ENCODE measurements at regions not wholly inside any gene's neighbourhood (a gene's known extent, or its start where the extent isn't known, plus 50 kb on each side); places are given as distances from the start of the nearest gene placed in this dataset.
"Not testable (repeated sequence)": the region's sequence is repeated elsewhere in the genome, so short reads cannot be mapped to it uniquely, and the experiment has no call there.

DNA sequence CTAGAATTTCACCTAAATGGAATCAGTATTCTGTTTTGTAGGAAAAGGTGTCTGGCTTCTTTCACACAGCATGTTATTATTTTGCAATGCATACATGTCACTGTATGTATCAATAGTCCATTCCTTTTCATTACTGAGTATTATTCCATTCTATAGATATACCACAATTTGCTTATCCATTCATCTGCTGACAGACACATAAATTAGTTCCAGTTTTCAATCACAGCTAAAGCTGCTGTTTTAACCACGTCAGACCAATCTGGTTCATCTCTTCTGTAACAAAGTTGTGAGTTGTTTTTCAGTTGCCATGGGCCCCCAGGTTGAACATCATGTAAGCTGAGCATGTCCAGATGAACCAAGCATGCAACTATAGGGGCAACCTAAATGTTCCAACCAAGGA is 282.1 kb upstream of the MKLN1 start:
- H3K4me1 ChIP-seq (ENCODE audit: control insufficient read depth, insufficient read depth, low read length): peaks cover 22% of the 10 kb centered on the region
- no peak overlapping the region for H3K27ac ChIP-seq (ENCODE audit: low read depth, low read length)
- no peak overlapping the region for H3K4me3 ChIP-seq (ENCODE audit: low read depth, low read length)
- H3K9ac ChIP-seq (ENCODE audit: low read depth, low read length): no peak overlapping the region
- no peaks in the 10 kb centered on the region for H3K27me3 ChIP-seq (ENCODE audit: control insufficient read depth, insufficient read depth, low read length)
- H3K9me3 ChIP-seq (ENCODE audit: control insufficient read depth, insufficient read depth, low read length): no peaks in the 10 kb centered on the region
- H3K36me3 ChIP-seq (ENCODE audit: control insufficient read depth, insufficient read depth, low read length): no peaks in the 10 kb centered on the region; the same call in 1 of the 2 replicates

DNA sequence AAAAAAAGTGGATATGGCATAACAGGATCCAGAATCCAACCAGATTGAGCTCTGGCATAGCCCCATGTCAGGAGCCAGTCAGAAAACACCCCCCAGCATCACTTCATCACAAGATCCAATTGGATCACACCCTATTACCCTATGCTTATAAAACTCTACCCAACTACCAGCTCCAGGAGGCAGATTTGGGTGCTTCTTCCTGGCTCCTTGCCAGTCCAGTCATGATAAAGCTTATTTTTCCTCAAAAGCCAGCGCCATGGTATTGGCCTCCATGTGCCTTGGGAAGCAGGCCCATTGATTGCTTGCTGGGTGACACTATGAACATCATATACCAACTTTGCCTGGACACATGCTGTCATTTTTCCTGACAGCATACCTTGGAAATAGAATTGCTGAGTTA is 281.4 kb upstream of the MKLN1 start:
- Histone ChIP-seq H3K36me3 (ENCODE audit: control insufficient read depth, insufficient read depth, low read length) (peaks cover under 1% of the 10 kb centered on the region; the same call in 1 of the 2 replicates), H3K4me1 (ENCODE audit: control insufficient read depth, insufficient read depth, low read length) (peaks cover 19% of the 10 kb centered on the region), H3K27ac (ENCODE audit: low read depth, low read length) (no peak overlapping the region)

DNA sequence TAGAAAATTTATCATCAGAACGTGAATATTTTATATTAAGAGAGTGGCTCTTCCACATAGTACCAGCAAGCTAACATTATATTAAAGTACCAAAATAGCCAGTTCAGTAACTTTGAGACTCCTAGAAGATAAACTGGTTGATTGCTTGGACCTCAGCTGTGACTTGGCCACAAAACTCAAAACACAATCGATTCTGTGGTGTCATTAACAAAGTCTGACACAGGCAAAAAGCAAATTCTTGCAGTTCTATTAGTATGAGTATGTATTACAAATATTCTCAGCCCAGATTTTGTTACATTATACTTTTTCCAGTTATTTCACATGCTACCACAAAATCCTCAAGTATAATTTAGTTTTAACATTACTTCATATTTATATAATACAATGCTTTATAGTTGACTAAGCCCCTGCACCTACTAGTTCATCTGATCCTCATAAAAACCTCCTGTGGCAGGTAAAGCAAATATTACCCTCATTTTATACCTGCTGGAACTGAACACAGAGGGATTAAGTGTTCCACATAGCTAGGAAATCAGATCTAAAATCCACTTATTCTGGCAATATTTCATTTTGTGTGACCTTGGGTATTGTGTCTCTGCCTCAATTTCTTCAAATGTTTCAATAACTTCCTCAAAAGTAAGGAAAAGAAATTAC is 279.9 kb upstream of the MKLN1 start:
- Histone ChIP-seq H3K27ac (ENCODE audit: low read depth, low read length) (no peak overlapping the region), H3K27me3 (ENCODE audit: control insufficient read depth, insufficient read depth, low read length) (no peaks in the 10 kb centered on the region), H3K9me3 (ENCODE audit: control insufficient read depth, insufficient read depth, low read length) (no peaks in the 10 kb centered on the region), H3K4me1 (ENCODE audit: control insufficient read depth, insufficient read depth, low read length) (peaks cover 8% of the 10 kb centered on the region), H3K36me3 (ENCODE audit: control insufficient read depth, insufficient read depth, low read length) (peaks cover 3% of the 10 kb centered on the region; the same call in 1 of the 2 replicates), H3K9ac (ENCODE audit: low read depth, low read length) (no peak overlapping the region), H3K4me3 (ENCODE audit: low read depth, low read length) (no peak overlapping the region)

More for the DNA sequence above, 281.4 kb upstream of the MKLN1 start:
- H3K9ac ChIP-seq (ENCODE audit: low read depth, low read length): no peak overlapping the region
- H3K27me3 ChIP-seq (ENCODE audit: control insufficient read depth, insufficient read depth, low read length): no peaks in the 10 kb centered on the region
- H3K9me3 ChIP-seq (ENCODE audit: control insufficient read depth, insufficient read depth, low read length): no peaks in the 10 kb centered on the region
- no peak overlapping the region for H3K4me3 ChIP-seq (ENCODE audit: low read depth, low read length)

DNA sequence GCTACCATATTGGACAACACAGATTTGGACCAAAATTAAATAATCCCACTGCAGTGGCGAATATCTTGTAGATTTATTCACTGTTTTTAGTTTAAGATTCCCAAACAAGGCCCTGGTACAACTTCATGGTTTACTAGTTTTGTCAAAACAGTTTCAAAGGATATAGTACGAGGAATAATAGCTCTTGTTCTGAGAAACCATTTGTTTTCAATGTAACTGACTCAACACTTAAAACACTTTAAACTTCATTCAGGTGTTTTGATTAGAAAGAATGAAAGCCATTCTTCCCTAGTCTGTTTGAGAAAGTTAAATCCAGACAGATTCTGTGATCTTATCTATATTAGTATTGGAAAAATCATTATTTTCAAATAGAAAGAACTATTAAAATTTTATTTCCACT is 276.4 kb upstream of the MKLN1 start:
- H3K4me3 ChIP-seq (ENCODE audit: low read depth, low read length): no peak overlapping the region
- H3K9me3 ChIP-seq (ENCODE audit: control insufficient read depth, insufficient read depth, low read length): no peaks in the 10 kb centered on the region
- no peaks in the 10 kb centered on the region for H3K27me3 ChIP-seq (ENCODE audit: control insufficient read depth, insufficient read depth, low read length)
- H3K27ac ChIP-seq (ENCODE audit: low read depth, low read length): no peak overlapping the region
- H3K4me1 ChIP-seq (ENCODE audit: control insufficient read depth, insufficient read depth, low read length): peaks cover 2% of the 10 kb centered on the region; the same call in 1 of the 2 replicates
- H3K36me3 ChIP-seq (ENCODE audit: control insufficient read depth, insufficient read depth, low read length): peaks cover 3% of the 10 kb centered on the region; the same call in 1 of the 2 replicates
- no peak overlapping the region for H3K9ac ChIP-seq (ENCODE audit: low read depth, low read length)

DNA sequence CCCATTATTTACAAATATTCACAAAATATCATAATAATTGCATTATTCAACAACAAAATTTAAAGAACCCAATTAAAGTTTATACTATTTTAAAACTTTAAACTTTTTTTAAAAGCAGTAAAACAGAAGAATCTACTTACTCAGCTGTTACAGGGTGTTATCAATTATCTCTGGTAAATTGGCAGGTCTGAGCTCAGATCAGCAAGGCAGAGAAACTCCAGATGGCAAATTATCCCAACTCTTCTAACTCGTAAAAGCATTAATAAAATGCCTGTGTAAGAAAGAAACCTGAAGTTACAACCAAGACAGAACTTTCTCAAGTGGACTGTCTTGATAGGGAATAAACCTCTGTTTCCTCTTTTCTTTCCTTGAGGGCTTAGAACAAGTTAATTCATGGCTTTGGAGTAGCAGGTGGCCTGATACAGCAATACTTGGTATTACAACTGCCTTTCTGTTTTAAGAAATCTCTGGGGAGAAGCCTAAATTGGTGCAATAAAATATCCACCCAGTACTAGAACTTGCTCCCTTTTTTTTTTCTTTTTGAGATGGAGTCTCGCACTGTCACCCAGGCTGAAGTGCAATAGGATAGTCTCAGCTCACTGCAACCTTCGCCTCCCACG is 275.3 kb upstream of the MKLN1 start:
- peaks cover 3% of the 10 kb centered on the region; the same call in 1 of the 2 replicates for H3K36me3 ChIP-seq (ENCODE audit: control insufficient read depth, insufficient read depth, low read length)
- no peak overlapping the region for H3K4me3 ChIP-seq (ENCODE audit: low read depth, low read length)
- no peaks in the 10 kb centered on the region for H3K27me3 ChIP-seq (ENCODE audit: control insufficient read depth, insufficient read depth, low read length)
- peaks cover 2% of the 10 kb centered on the region; the same call in 1 of the 2 replicates for H3K4me1 ChIP-seq (ENCODE audit: control insufficient read depth, insufficient read depth, low read length)
- H3K27ac ChIP-seq (ENCODE audit: low read depth, low read length): no peak overlapping the region
- no peak overlapping the region for H3K9ac ChIP-seq (ENCODE audit: low read depth, low read length)
- no peaks in the 10 kb centered on the region for H3K9me3 ChIP-seq (ENCODE audit: control insufficient read depth, insufficient read depth, low read length)

DNA sequence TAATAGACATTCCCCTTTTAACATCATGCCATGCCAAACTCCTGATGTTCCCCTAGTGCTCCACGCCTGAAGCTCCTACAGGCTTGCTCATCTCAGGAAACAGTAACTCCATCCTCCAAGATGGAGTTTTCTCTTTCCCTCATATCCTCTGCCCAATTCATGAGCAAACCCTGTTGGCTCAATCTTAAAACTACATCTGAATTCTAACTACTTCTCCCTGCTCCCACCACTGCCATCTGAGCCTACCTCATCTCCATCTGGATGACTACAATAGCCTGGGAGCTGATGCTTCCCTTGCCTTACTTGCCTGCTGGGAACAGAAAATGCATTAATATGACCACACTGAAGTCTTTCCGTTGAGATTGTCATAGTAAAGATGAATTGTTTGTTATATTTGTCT is 271.7 kb upstream of the MKLN1 start:
- H3K27ac ChIP-seq (ENCODE audit: low read depth, low read length): no peak overlapping the region

DNA sequence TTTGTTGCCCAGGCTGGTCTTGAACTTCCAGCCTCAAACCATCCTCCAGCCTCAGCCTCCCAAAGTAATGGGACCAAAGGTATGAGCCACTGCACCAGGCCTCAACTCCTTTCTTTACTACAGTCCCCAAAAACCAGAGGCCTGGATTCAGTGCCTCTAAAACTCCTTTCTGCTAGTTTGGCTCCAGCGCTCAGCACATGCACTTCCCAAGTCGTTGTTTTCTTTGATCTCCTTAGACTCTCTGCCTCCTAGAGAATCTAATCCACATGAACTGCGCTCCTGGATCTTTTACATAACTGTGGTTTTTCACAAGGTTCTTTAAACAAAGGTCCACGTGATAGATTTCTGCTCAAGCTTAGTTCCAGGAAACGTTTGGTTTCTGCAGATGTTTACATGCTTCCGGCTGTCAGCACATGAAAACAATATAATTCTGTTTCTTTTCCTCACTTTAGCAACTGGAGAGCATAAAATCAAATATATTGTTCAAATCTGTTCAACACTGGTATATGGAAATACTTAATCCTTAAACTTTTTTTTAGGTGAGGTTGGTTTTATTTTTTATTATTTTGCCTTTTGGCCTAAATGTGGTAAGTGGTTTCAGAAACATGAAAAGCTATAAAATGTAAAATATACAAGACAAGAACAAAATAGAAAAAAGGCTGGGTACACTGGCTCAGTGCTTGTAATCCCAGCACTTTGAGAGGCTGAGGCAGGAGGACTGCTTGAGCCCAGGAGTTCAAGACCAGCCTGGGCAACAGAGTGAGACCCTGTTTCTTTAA is 270.5 kb upstream of the MKLN1 start:
- Histone ChIP-seq H3K9ac (ENCODE audit: low read depth, low read length) (no peak overlapping the region), H3K4me3 (ENCODE audit: low read depth, low read length) (no peak overlapping the region), H3K27ac (ENCODE audit: low read depth, low read length) (no peak overlapping the region)

More for the DNA sequence above, 271.7 kb upstream of the MKLN1 start:
- Histone ChIP-seq H3K9ac (ENCODE audit: low read depth, low read length) (no peak overlapping the region), H3K4me3 (ENCODE audit: low read depth, low read length) (no peak overlapping the region), H3K4me1 (ENCODE audit: control insufficient read depth, insufficient read depth, low read length) (no peaks in the 10 kb centered on the region), H3K27me3 (ENCODE audit: control insufficient read depth, insufficient read depth, low read length) (no peaks in the 10 kb centered on the region), H3K36me3 (ENCODE audit: control insufficient read depth, insufficient read depth, low read length) (0 out of 2 replicates have a peak, but pooled peaks cover 3% of the 10 kb centered on the region), H3K9me3 (ENCODE audit: control insufficient read depth, insufficient read depth, low read length) (peaks cover 5% of the 10 kb centered on the region; the same call in 1 of the 2 replicates)

DNA sequence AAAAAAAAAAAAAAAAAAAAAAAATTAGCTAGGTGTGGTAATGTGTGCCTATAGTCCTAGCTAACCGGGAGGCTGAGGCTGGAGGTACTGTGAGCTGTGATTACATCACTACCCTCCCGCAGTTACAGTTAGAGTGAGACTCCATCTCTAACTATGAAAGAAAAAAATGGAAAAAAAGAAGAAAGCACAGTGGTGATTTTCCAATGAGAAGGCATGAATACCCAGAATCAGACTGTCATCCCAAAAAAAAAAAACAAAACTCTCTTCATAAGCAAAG is 269.9 kb upstream of the MKLN1 start:
- no peaks in the 10 kb centered on the region for H3K4me1 ChIP-seq (ENCODE audit: control insufficient read depth, insufficient read depth, low read length)
- peaks cover 5% of the 10 kb centered on the region; the same call in 1 of the 2 replicates for H3K9me3 ChIP-seq (ENCODE audit: control insufficient read depth, insufficient read depth, low read length)
- no peaks in the 10 kb centered on the region for H3K36me3 ChIP-seq (ENCODE audit: control insufficient read depth, insufficient read depth, low read length)
- no peaks in the 10 kb centered on the region for H3K27me3 ChIP-seq (ENCODE audit: control insufficient read depth, insufficient read depth, low read length)
- H3K4me3 ChIP-seq (ENCODE audit: low read depth, low read length): no peak overlapping the region
- no peak overlapping the region for H3K27ac ChIP-seq (ENCODE audit: low read depth, low read length)
- H3K9ac ChIP-seq (ENCODE audit: low read depth, low read length): no peak overlapping the region

More for the DNA sequence above, 270.5 kb upstream of the MKLN1 start:
- Histone ChIP-seq H3K9me3 (ENCODE audit: control insufficient read depth, insufficient read depth, low read length) (peaks cover 5% of the 10 kb centered on the region; the same call in 1 of the 2 replicates), H3K4me1 (ENCODE audit: control insufficient read depth, insufficient read depth, low read length) (no peaks in the 10 kb centered on the region), H3K27me3 (ENCODE audit: control insufficient read depth, insufficient read depth, low read length) (no peaks in the 10 kb centered on the region), H3K36me3 (ENCODE audit: control insufficient read depth, insufficient read depth, low read length) (no peaks in the 10 kb centered on the region)

DNA sequence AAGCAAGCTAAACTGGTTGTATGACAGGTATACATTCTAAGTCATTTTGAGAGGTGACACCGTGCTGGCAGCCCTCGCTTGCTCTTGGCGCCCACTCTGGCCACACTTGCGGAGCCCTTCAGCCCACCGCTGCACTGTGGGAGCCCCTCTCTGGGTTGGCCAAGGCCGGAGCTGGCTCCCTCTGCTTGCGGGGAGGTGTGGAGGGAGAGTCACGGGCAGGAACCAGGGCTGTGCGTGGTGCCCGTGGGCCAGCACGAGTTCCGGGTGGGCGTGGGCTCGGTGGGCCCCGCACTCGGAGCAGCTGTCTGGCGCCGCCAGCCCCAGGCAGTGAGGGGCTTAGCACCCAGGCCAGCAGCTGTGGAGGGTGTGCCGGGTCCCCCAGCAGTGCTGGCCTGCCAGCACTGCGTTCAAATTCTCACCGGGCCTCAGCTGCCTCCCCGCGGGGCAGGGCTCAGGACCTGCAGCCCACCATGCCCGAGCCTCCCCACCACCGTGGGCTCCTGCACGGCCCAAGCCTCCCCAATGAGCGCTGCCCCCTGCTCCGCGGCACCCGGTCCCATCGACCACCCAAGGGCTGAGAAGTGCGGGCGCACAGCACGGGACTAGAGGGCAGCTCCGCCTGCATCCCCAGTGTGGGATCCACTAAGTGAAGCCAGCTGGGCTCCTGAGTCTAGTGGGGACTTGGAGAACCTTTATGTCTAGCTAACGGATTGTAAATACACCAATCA is 269.0 kb upstream of the MKLN1 start:
- not testable (repeated sequence) for H3K27me3 ChIP-seq (ENCODE audit: control insufficient read depth, insufficient read depth, low read length); H3K27ac ChIP-seq (ENCODE audit: low read depth, low read length); H3K4me3 ChIP-seq (ENCODE audit: low read depth, low read length); H3K36me3 ChIP-seq (ENCODE audit: control insufficient read depth, insufficient read depth, low read length); H3K4me1 ChIP-seq (ENCODE audit: control insufficient read depth, insufficient read depth, low read length); H3K9me3 ChIP-seq (ENCODE audit: control insufficient read depth, insufficient read depth, low read length); H3K9ac ChIP-seq (ENCODE audit: low read depth, low read length)

DNA sequence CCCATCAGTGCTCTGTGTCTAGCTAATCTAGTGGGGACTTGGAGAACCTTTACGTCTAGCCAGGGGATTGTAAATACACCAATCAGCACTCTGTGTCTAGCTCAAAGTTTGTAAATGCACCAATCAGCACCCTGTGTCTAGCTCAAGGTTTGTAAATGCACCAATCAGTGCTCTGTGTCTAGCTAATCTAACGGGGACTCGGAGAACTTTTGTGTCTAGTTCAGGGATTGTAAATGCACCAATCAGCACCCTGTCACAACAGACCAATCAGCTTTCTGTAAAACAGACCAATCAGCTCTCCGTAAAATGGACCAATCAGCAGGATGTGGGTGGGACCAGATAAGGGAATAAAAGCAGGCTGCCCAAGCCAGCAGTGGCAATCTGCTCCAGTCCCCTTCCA is 268.3 kb upstream of the MKLN1 start:
- not testable (repeated sequence) for H3K9me3 ChIP-seq (ENCODE audit: control insufficient read depth, insufficient read depth, low read length); H3K36me3 ChIP-seq (ENCODE audit: control insufficient read depth, insufficient read depth, low read length); H3K4me3 ChIP-seq (ENCODE audit: low read depth, low read length); H3K27me3 ChIP-seq (ENCODE audit: control insufficient read depth, insufficient read depth, low read length); H3K9ac ChIP-seq (ENCODE audit: low read depth, low read length); H3K4me1 ChIP-seq (ENCODE audit: control insufficient read depth, insufficient read depth, low read length); H3K27ac ChIP-seq (ENCODE audit: low read depth, low read length)
